ENCODE measurements at regions not wholly inside any gene's neighbourhood (a gene's known extent, or its start where the extent isn't known, plus 50 kb on each side); places are given as distances from the start of the nearest gene placed in this dataset.

DNA sequence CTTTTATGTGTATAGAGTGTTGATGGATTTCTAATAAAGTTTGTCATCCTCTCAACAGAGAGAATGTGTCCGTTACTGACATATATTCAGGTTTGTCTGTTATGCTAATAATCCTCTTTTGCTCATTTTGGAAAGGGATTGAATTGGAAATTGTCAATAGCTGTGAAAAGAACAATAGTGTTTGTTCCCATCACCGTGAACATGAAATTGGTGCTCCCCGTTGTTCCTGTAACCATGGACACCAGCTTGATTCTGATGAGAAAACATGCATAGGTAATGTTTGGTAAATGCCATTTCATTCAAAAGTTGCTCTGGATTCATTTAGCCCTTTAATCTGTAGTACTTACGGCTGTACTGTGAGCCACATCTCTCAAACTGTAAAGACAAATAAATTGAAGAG lies 707.0 kb upstream of the GOLIM4 start:
- TF ChIP-seq, protein P1, sequence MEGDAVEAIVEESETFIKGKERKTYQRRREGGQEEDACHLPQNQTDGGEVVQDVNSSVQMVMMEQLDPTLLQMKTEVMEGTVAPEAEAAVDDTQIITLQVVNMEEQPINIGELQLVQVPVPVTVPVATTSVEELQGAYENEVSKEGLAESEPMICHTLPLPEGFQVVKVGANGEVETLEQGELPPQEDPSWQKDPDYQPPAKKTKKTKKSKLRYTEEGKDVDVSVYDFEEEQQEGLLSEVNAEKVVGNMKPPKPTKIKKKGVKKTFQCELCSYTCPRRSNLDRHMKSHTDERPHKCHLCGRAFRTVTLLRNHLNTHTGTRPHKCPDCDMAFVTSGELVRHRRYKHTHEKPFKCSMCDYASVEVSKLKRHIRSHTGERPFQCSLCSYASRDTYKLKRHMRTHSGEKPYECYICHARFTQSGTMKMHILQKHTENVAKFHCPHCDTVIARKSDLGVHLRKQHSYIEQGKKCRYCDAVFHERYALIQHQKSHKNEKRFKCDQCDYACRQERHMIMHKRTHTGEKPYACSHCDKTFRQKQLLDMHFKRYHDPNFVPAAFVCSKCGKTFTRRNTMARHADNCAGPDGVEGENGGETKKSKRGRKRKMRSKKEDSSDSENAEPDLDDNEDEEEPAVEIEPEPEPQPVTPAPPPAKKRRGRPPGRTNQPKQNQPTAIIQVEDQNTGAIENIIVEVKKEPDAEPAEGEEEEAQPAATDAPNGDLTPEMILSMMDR (IDR thresholded peaks at IDR 0.05; ENCODE audit: insufficient read depth, low read length, poor library complexity, severe bottlenecking) = no peak
- TF ChIP-seq EZH2phosphoT487 (conservative IDR thresholded peaks at IDR 0.05; ENCODE audit: low read length) = no peak
